ENCODE measurements at regions not wholly inside any gene's neighbourhood (a gene's known extent, or its start where the extent isn't known, plus 50 kb on each side); places are given as distances from the start of the nearest gene placed in this dataset.

DNA sequence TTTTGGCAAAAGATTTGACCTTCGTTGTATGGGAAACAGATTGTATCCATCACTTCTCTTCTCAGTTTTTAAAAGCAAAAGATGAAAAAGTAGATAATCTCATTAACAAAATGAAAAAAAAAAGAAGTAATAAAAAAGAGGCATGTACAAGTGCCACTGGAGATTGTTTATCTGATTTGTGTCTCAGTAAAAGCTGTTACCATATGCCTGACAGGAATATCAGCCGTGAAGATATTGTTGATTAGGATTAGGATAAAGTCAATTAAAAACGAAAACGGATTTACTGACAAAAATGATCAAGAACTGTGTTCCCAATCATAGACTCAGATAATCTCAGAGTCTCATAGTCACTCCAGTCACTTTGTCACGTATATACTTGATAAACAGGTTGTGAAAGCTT, 842.1 kb upstream of the SLC10A2 start:
- Histone ChIP-seq H3K27me3 (no peaks in the 10 kb centered on the region), H3K4me3 (no peak overlapping the region), H3K36me3 (replicated peaks in 1 of 2) (no peaks in the 10 kb centered on the region), H3K4me1 (replicated peaks in 1 of 2) (no peaks in the 10 kb centered on the region), H3K9me3 (replicated peaks in 1 of 3) (no peaks in the 10 kb centered on the region), H3K27ac (no peak overlapping the region)
- intact Hi-C loops (cut with DNase I) = no loop called here
- TF ChIP-seq POLR2A (IDR thresholded peaks at IDR 0.05) = no peak
- TF ChIP-seq, protein P1, sequence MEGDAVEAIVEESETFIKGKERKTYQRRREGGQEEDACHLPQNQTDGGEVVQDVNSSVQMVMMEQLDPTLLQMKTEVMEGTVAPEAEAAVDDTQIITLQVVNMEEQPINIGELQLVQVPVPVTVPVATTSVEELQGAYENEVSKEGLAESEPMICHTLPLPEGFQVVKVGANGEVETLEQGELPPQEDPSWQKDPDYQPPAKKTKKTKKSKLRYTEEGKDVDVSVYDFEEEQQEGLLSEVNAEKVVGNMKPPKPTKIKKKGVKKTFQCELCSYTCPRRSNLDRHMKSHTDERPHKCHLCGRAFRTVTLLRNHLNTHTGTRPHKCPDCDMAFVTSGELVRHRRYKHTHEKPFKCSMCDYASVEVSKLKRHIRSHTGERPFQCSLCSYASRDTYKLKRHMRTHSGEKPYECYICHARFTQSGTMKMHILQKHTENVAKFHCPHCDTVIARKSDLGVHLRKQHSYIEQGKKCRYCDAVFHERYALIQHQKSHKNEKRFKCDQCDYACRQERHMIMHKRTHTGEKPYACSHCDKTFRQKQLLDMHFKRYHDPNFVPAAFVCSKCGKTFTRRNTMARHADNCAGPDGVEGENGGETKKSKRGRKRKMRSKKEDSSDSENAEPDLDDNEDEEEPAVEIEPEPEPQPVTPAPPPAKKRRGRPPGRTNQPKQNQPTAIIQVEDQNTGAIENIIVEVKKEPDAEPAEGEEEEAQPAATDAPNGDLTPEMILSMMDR (IDR thresholded peaks at IDR 0.05) = no peak
- 69 to 77% (median 74%) methylated on average over 5 of the region's 5 CpGs for WGBS, 4 donors
- no peak for DNase-seq

- DNase-seq = no peak
- H3K27ac ChIP-seq = no peak overlapping the region
- intact Hi-C loops (cut with DNase I) = no loop called here
- no peak overlapping the region for H3K4me3 ChIP-seq
- TF ChIP-seq, protein P1 (IDR thresholded peaks at IDR 0.05) = no peak
- TF ChIP-seq POLR2A (IDR thresholded peaks at IDR 0.05) = no peak
- H3K27me3 ChIP-seq = no peaks in the 10 kb centered on the region
- H3K4me1 ChIP-seq (replicated peaks in 1 of 2) = no peaks in the 10 kb centered on the region
- WGBS, 4 donors = 66 to 78% (median 75%) methylated on average over 4 of the region's 4 CpGs
- H3K9me3 ChIP-seq (replicated peaks in 1 of 3) = no peaks in the 10 kb centered on the region
- H3K36me3 ChIP-seq (replicated peaks in 1 of 2) = no peaks in the 10 kb centered on the region
Measured at GRCh38 chr13:103903790-103904189, 837.6 kb upstream of the SLC10A2 start.

DNA sequence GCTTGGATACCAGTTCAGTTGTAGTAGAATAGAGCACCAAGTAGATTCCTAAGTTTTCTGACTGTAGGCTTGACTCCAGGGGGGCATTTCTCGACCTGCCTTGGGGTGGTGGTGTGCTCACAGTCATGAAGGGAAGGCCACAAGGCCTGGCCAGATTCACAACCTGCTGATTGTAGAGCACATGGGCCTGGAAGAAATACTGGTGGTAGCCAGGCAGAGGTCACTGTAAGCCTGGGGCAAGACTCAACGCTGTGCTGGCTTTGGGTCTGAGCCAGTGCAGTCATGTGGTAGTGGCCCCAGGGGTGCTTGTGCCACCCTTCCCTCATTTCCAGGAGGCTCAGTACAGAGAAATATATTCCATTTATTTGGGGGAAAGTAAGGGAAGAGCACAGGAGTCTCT, 832.3 kb upstream of the SLC10A2 start:
- no peaks in the 10 kb centered on the region for H3K27me3 ChIP-seq
- intact Hi-C loops (cut with DNase I) = no loop called here
- H3K4me3 ChIP-seq = no peak overlapping the region
- TF ChIP-seq POLR2A (IDR thresholded peaks at IDR 0.05) = no peak
- TF ChIP-seq, protein P1 (IDR thresholded peaks at IDR 0.05) = no peak
- H3K36me3 ChIP-seq (replicated peaks in 1 of 2) = no peaks in the 10 kb centered on the region
- no peaks in the 10 kb centered on the region for H3K9me3 ChIP-seq (replicated peaks in 1 of 3)
- DNase-seq = no peak
- H3K4me1 ChIP-seq (replicated peaks in 1 of 2) = no peaks in the 10 kb centered on the region
- 75 to 86% (median 76%) methylated on average over 2 of the region's 2 CpGs for WGBS, 4 donors
- H3K27ac ChIP-seq = no peak overlapping the region

GRCh38 chr13:103895835-103896531, 829.8 kb upstream of the SLC10A2 start:
- WGBS, 4 donors = 52 to 78% (median 55%) methylated on average over 1 of the region's 1 CpG

More at GRCh38 chr13:103895835-103896531, 829.8 kb upstream of the SLC10A2 start:
- no peak overlapping the region for H3K27ac ChIP-seq
- no peaks in the 10 kb centered on the region for H3K9me3 ChIP-seq (replicated peaks in 1 of 3)
- no peaks in the 10 kb centered on the region for H3K4me1 ChIP-seq (replicated peaks in 1 of 2)
- no peaks in the 10 kb centered on the region for H3K27me3 ChIP-seq
- no peak overlapping the region for H3K4me3 ChIP-seq
- DNase-seq = no peak
- TF ChIP-seq, protein P1 (IDR thresholded peaks at IDR 0.05) = no peak
- intact Hi-C loops (cut with DNase I) = no loop called here
- no peaks in the 10 kb centered on the region for H3K36me3 ChIP-seq (replicated peaks in 1 of 2)
